Stimulated activated effector memory CD8-positive, alpha-beta T cell treated with anti-CD3 and anti-CD28 coated beads, Interleukin-12 subunit alpha, Interleukin-12 subunit beta, amount 100 ng/mL, for 72 hours (primary cell): ENCODE measurements at regions not wholly inside any gene's neighbourhood (a gene's known extent, or its start where the extent isn't known, plus 50 kb on each side); places are given as distances from the start of the nearest gene placed in this dataset.
"Not testable (repeated sequence)": the region's sequence is repeated elsewhere in the genome, so short reads cannot be mapped to it uniquely, and the experiment has no call there.

ENCODE experiments used
- ATAC-seq: fragments of 150-1000 bp; cut with Tn5 transposase; 2 replicates; pipeline ENCODE4 v1.10.0; 2021
- DNase-seq, 2 donors: peaks; one replicate each; pipeline ENCODE4 v3.0.0; 2021 to 2022; ENCODE audit warnings: low spot score in 2 of 2
- H3K27ac Mint-ChIP-seq: one replicate; pipeline ENCODE4 v1.8.0; 2022; ENCODE audit warnings: mild to moderate bottlenecking, mixed read lengths
- H3K36me3 Mint-ChIP-seq: one replicate; pipeline ENCODE4 v1.8.0; 2022; ENCODE audit warnings: mild to moderate bottlenecking, mixed read lengths
- H3K4me1 Mint-ChIP-seq: one replicate; pipeline ENCODE4 v1.8.0; 2022; ENCODE audit warnings: mixed read lengths
- H3K4me3 Mint-ChIP-seq: one replicate; pipeline ENCODE4 v1.8.0; 2022; ENCODE audit warnings: mild to moderate bottlenecking, mixed read lengths
- H3K9me3 Mint-ChIP-seq: one replicate; pipeline ENCODE4 v1.8.0; 2022; ENCODE audit warnings: mixed read lengths

GRCh38 chr4:84269536-84270044 is 229.5 kb downstream of the NKX6-1 start:
- Mint-ChIP-seq H3K4me3 (no peak overlapping the region), H3K36me3 (no peaks in the 10 kb centered on the region), H3K27ac (no peak overlapping the region), H3K9me3 (peaks cover 2% of the 10 kb centered on the region), H3K4me1 (no peaks in the 10 kb centered on the region)
- no peak for ATAC-seq
- no peak for DNase-seq

GRCh38 chr4:84264652-84265051 is 234.4 kb downstream of the NKX6-1 start:
- ATAC-seq = no peak

GRCh38 chr4:84263415-84263814 is 235.7 kb downstream of the NKX6-1 start:
- Mint-ChIP-seq H3K36me3 (no peaks in the 10 kb centered on the region), H3K4me1 (no peaks in the 10 kb centered on the region), H3K27ac (no peak overlapping the region), H3K9me3 (peaks cover 9% of the 10 kb centered on the region), H3K4me3 (no peak overlapping the region)
- no peak for ATAC-seq
- no peak for DNase-seq

More at GRCh38 chr4:84264652-84265051, 234.4 kb downstream of the NKX6-1 start:
- DNase-seq = no peak
- Mint-ChIP-seq H3K9me3 (peaks cover 3% of the 10 kb centered on the region), H3K4me1 (no peaks in the 10 kb centered on the region), H3K4me3 (no peak overlapping the region), H3K27ac (no peak overlapping the region), H3K36me3 (no peaks in the 10 kb centered on the region)

- Mint-ChIP-seq H3K36me3 (no peaks in the 10 kb centered on the region), H3K9me3 (peaks cover 9% of the 10 kb centered on the region), H3K4me1 (no peaks in the 10 kb centered on the region), H3K27ac (no peak overlapping the region), H3K4me3 (no peak overlapping the region)
- ATAC-seq = no peak
- DNase-seq = no peak
Measured at GRCh38 chr4:84260495-84260894, 238.6 kb downstream of the NKX6-1 start.

- ATAC-seq = no peak
- H3K4me1 Mint-ChIP-seq = no peaks in the 10 kb centered on the region
- DNase-seq = no peak
- H3K9me3 Mint-ChIP-seq = peaks cover 9% of the 10 kb centered on the region
- H3K27ac Mint-ChIP-seq = no peak overlapping the region
- no peak overlapping the region for H3K4me3 Mint-ChIP-seq
- no peaks in the 10 kb centered on the region for H3K36me3 Mint-ChIP-seq
Measured at GRCh38 chr4:84258905-84259830, 239.9 kb downstream of the NKX6-1 start.

- H3K4me3 Mint-ChIP-seq = no peak overlapping the region
- DNase-seq = no peak
- peaks cover 13% of the 10 kb centered on the region for H3K9me3 Mint-ChIP-seq
- no peaks in the 10 kb centered on the region for H3K4me1 Mint-ChIP-seq
- H3K36me3 Mint-ChIP-seq = no peaks in the 10 kb centered on the region
- no peak overlapping the region for H3K27ac Mint-ChIP-seq
- ATAC-seq = no peak
Measured at GRCh38 chr4:84254537-84254936, 244.6 kb downstream of the NKX6-1 start.

- H3K4me1 Mint-ChIP-seq = no peaks in the 10 kb centered on the region
- H3K27ac Mint-ChIP-seq = no peak overlapping the region
- peaks cover 12% of the 10 kb centered on the region for H3K9me3 Mint-ChIP-seq
- no peaks in the 10 kb centered on the region for H3K36me3 Mint-ChIP-seq
- ATAC-seq (no peak), DNase-seq (no peak)
- no peak overlapping the region for H3K4me3 Mint-ChIP-seq
Measured at GRCh38 chr4:84249521-84249920, 249.6 kb downstream of the NKX6-1 start.

GRCh38 chr4:84245042-84245441 is 254.1 kb downstream of the NKX6-1 start:
- H3K9me3 Mint-ChIP-seq, H3K4me1 Mint-ChIP-seq, DNase-seq, H3K4me3 Mint-ChIP-seq, H3K36me3 Mint-ChIP-seq, H3K27ac Mint-ChIP-seq, ATAC-seq: not testable (repeated sequence)

GRCh38 chr4:84244346-84244801 is 254.7 kb downstream of the NKX6-1 start:
- not testable (repeated sequence) for H3K27ac Mint-ChIP-seq, H3K4me1 Mint-ChIP-seq, DNase-seq, H3K36me3 Mint-ChIP-seq, H3K4me3 Mint-ChIP-seq
- ATAC-seq = peak; percentile 27
- peaks cover 11% of the 10 kb centered on the region for H3K9me3 Mint-ChIP-seq

GRCh38 chr4:84243685-84244084 is 255.4 kb downstream of the NKX6-1 start:
- Mint-ChIP-seq H3K4me3 (no peak overlapping the region), H3K36me3 (no peaks in the 10 kb centered on the region), H3K27ac (no peak overlapping the region), H3K9me3 (peaks cover 12% of the 10 kb centered on the region), H3K4me1 (no peaks in the 10 kb centered on the region)
- ATAC-seq (no peak), DNase-seq (no peak)

GRCh38 chr4:84239278-84239845 is 259.7 kb downstream of the NKX6-1 start:
- H3K36me3 Mint-ChIP-seq = no peaks in the 10 kb centered on the region
- no peak overlapping the region for H3K27ac Mint-ChIP-seq
- H3K4me3 Mint-ChIP-seq = no peak overlapping the region
- ATAC-seq (no peak), DNase-seq (no peak)
- H3K9me3 Mint-ChIP-seq = peaks cover 8% of the 10 kb centered on the region
- no peaks in the 10 kb centered on the region for H3K4me1 Mint-ChIP-seq

- DNase-seq = no peak
- no peaks in the 10 kb centered on the region for H3K4me1 Mint-ChIP-seq
- H3K36me3 Mint-ChIP-seq = no peaks in the 10 kb centered on the region
- ATAC-seq = no peak
- no peak overlapping the region for H3K4me3 Mint-ChIP-seq
- H3K27ac Mint-ChIP-seq = no peak overlapping the region
- H3K9me3 Mint-ChIP-seq = peaks cover 8% of the 10 kb centered on the region
Measured at GRCh38 chr4:84238247-84239090, 260.6 kb downstream of the NKX6-1 start.

GRCh38 chr4:84237008-84237407 is 262.1 kb downstream of the NKX6-1 start:
- no peak overlapping the region for H3K4me3 Mint-ChIP-seq
- no peaks in the 10 kb centered on the region for H3K4me1 Mint-ChIP-seq
- ATAC-seq (no peak), DNase-seq (no peak)
- H3K9me3 Mint-ChIP-seq = peaks cover 10% of the 10 kb centered on the region
- no peak overlapping the region for H3K27ac Mint-ChIP-seq
- no peaks in the 10 kb centered on the region for H3K36me3 Mint-ChIP-seq

- no peaks in the 10 kb centered on the region for H3K36me3 Mint-ChIP-seq
- no peak for DNase-seq
- ATAC-seq = no peak
- no peak overlapping the region for H3K4me3 Mint-ChIP-seq
- no peaks in the 10 kb centered on the region for H3K4me1 Mint-ChIP-seq
- H3K27ac Mint-ChIP-seq = no peak overlapping the region
- peaks cover 8% of the 10 kb centered on the region for H3K9me3 Mint-ChIP-seq
Measured at GRCh38 chr4:84235126-84235944, 263.8 kb downstream of the NKX6-1 start.
